ENCODE measurements at regions not wholly inside any gene's neighbourhood (a gene's known extent, or its start where the extent isn't known, plus 50 kb on each side); places are given as distances from the start of the nearest gene placed in this dataset.

DNA sequence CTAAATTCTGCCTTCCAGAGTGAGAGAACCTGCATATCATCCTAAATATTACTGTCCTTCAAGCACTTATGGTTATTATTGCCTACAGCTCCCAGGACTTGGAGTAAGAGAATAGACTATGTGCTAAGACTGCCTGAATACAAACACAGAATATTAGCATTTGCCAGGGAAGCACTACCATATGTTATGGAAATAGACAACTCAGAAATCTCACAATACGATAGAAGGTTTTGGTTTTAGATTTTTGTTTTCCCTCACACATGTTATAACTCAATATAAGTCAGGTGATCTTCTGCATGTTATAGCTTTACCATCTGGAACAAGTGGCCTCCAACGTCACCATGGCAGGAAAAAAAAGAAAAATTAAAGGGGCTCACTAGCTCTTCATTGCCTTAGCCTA is 413.9 kb downstream of the LRRIQ3 start:
- no CpG with 5 or more reads among the region's 2 CpGs for WGBS, 2 donors (ENCODE audit: extremely low coverage in 2 of 2, insufficient read length in 2 of 2, insufficient replicate concordance in 1 of 2)
- Histone ChIP-seq H2BK15ac (ENCODE audit: low read length) (no peak overlapping the region), H3K18ac (ENCODE audit: low read length) (no peak overlapping the region), H2AFZ (ENCODE audit: low read length) (no peak overlapping the region), H3K9ac (ENCODE audit: low read depth, low read length, poor library complexity) (no peak overlapping the region), H3K4ac (ENCODE audit: low read length) (no peak overlapping the region), H3K23ac (ENCODE audit: low read depth, low read length, poor library complexity) (no peak overlapping the region), H4K8ac (ENCODE audit: low read depth, low read length) (no peak overlapping the region), H2BK120ac (ENCODE audit: low read depth, low read length) (no peak overlapping the region), H3K4me1 (ENCODE audit: control insufficient read depth in 2 of 2, insufficient read depth in 1 of 2, low read depth in 1 of 2, low read length in 2 of 2) (peaks cover 0 to 3% of the 10 kb centered on the region in 2 donors), H3K79me1 (ENCODE audit: low read depth, low read length) (no peaks in the 10 kb centered on the region), H3K4me2 (ENCODE audit: insufficient read depth, low read length, poor library complexity, severe bottlenecking) (no peak overlapping the region), H3K27ac (replicated peaks; ENCODE audit: low read length) (no peak overlapping the region), H2BK5ac (ENCODE audit: low read length) (no peak overlapping the region), H2BK12ac (ENCODE audit: low read length) (no peak overlapping the region), H3K36me3 (replicated peaks in 1 of 2; ENCODE audit: control insufficient read depth in 2 of 2, insufficient read depth in 2 of 2, low read length in 2 of 2) (no peaks in the 10 kb centered on the region), H3K9me3 (replicated peaks in 1 of 2; ENCODE audit: control insufficient read depth in 2 of 2, insufficient read depth in 1 of 2, low read depth in 1 of 2, low read length in 2 of 2) (no peaks in the 10 kb centered on the region), H4K91ac (ENCODE audit: low read depth, low read length, poor library complexity) (no peak overlapping the region), H3K27me3 (ENCODE audit: control insufficient read depth in 3 of 3, insufficient read depth in 3 of 3, low read depth in 1 of 3, low read length in 3 of 3) (no peaks in the 10 kb centered on the region), H2AK5ac (ENCODE audit: low read depth, low read length) (no peak overlapping the region), H3K4me3 (ENCODE audit: low read length in 2 of 2) (no peak overlapping the region), H3K14ac (ENCODE audit: low read length) (no peak overlapping the region)
- DNase-seq (ENCODE audit: low spot score), result no peak

DNA sequence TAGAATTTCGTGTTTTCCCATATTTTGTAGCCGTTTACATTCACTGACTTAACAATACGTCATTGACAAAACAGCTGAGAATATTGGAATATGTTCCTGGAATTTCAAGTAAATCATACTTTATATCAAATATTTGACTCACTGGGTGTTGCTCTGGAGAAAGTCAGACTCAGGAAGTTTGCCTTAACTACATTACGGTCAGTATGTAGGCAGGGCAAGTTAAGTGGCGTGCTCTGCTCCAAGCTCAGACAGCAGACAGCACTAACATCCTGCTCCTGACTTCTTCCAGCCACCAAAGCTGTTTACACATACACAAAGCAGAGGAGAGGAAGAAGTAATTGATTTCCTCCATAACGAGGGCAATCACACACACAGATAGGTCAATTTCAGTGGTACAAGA is 414.6 kb downstream of the LRRIQ3 start:
- Histone ChIP-seq H2BK12ac (ENCODE audit: low read length) (no peak overlapping the region), H2AK5ac (ENCODE audit: low read depth, low read length) (no peak overlapping the region), H3K9me3 (replicated peaks in 1 of 2; ENCODE audit: control insufficient read depth in 2 of 2, insufficient read depth in 1 of 2, low read depth in 1 of 2, low read length in 2 of 2) (no peaks in the 10 kb centered on the region), H3K4me3 (ENCODE audit: low read length in 2 of 2) (no peak overlapping the region), H3K79me1 (ENCODE audit: low read depth, low read length) (no peaks in the 10 kb centered on the region), H3K27me3 (ENCODE audit: control insufficient read depth in 3 of 3, insufficient read depth in 3 of 3, low read depth in 1 of 3, low read length in 3 of 3) (no peaks in the 10 kb centered on the region), H4K8ac (ENCODE audit: low read depth, low read length) (no peak overlapping the region), H3K4me1 (ENCODE audit: control insufficient read depth in 2 of 2, insufficient read depth in 1 of 2, low read depth in 1 of 2, low read length in 2 of 2) (peaks cover 0 to 3% of the 10 kb centered on the region in 2 donors), H3K4ac (ENCODE audit: low read length) (no peak overlapping the region), H4K91ac (ENCODE audit: low read depth, low read length, poor library complexity) (no peak overlapping the region), H3K18ac (ENCODE audit: low read length) (no peak overlapping the region), H2BK15ac (ENCODE audit: low read length) (no peak overlapping the region), H2AFZ (ENCODE audit: low read length) (peak overlapping the region; percentile 36), H3K14ac (ENCODE audit: low read length) (no peak overlapping the region), H3K36me3 (replicated peaks in 1 of 2; ENCODE audit: control insufficient read depth in 2 of 2, insufficient read depth in 2 of 2, low read length in 2 of 2) (no peaks in the 10 kb centered on the region), H2BK5ac (ENCODE audit: low read length) (no peak overlapping the region), H3K4me2 (ENCODE audit: insufficient read depth, low read length, poor library complexity, severe bottlenecking) (no peak overlapping the region), H3K9ac (ENCODE audit: low read depth, low read length, poor library complexity) (no peak overlapping the region), H3K27ac (replicated peaks; ENCODE audit: low read length) (no peak overlapping the region), H3K23ac (ENCODE audit: low read depth, low read length, poor library complexity) (no peak overlapping the region), H2BK120ac (ENCODE audit: low read depth, low read length) (no peak overlapping the region)
- WGBS, 2 donors (ENCODE audit: extremely low coverage in 2 of 2, insufficient read length in 2 of 2, insufficient replicate concordance in 1 of 2), result no CpG with 5 or more reads among the region's 6 CpGs
- no peak for DNase-seq (ENCODE audit: low spot score)

DNA sequence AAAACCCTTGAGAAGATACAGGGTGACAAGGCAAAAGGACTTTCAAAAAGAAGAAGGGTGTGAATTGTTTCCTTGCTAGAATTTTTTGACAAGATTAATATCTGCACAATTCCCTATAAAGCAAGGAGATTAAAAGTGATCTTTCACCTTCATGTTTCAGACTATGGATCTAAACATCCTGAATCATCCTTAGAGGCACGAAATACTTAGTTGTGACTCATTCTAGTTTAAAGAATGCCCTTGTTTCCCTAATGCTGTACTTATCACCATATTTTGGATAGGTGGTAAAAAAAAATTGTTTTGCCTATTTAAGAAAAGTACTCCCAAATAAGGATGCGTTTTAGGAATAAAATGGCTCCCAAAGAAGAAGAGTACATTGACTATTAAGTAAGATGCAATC is 415.1 kb downstream of the LRRIQ3 start:
- DNase-seq (ENCODE audit: low spot score), result no peak
- Histone ChIP-seq H3K4me1 (ENCODE audit: control insufficient read depth in 2 of 2, insufficient read depth in 1 of 2, low read depth in 1 of 2, low read length in 2 of 2) (peaks cover 0 to 3% of the 10 kb centered on the region in 2 donors), H4K8ac (ENCODE audit: low read depth, low read length) (no peak overlapping the region), H3K4me2 (ENCODE audit: insufficient read depth, low read length, poor library complexity, severe bottlenecking) (no peak overlapping the region), H3K9me3 (replicated peaks in 1 of 2; ENCODE audit: control insufficient read depth in 2 of 2, insufficient read depth in 1 of 2, low read depth in 1 of 2, low read length in 2 of 2) (no peaks in the 10 kb centered on the region), H2BK5ac (ENCODE audit: low read length) (no peak overlapping the region), H2AK5ac (ENCODE audit: low read depth, low read length) (no peak overlapping the region), H3K18ac (ENCODE audit: low read length) (no peak overlapping the region), H3K23ac (ENCODE audit: low read depth, low read length, poor library complexity) (no peak overlapping the region), H3K27ac (replicated peaks; ENCODE audit: low read length) (no peak overlapping the region), H2BK12ac (ENCODE audit: low read length) (no peak overlapping the region), H3K9ac (ENCODE audit: low read depth, low read length, poor library complexity) (no peak overlapping the region), H4K91ac (ENCODE audit: low read depth, low read length, poor library complexity) (no peak overlapping the region), H3K14ac (ENCODE audit: low read length) (no peak overlapping the region), H3K79me1 (ENCODE audit: low read depth, low read length) (no peaks in the 10 kb centered on the region), H3K4ac (ENCODE audit: low read length) (no peak overlapping the region), H2AFZ (ENCODE audit: low read length) (no peak overlapping the region), H3K36me3 (replicated peaks in 1 of 2; ENCODE audit: control insufficient read depth in 2 of 2, insufficient read depth in 2 of 2, low read length in 2 of 2) (no peaks in the 10 kb centered on the region), H2BK15ac (ENCODE audit: low read length) (no peak overlapping the region), H3K27me3 (ENCODE audit: control insufficient read depth in 3 of 3, insufficient read depth in 3 of 3, low read depth in 1 of 3, low read length in 3 of 3) (no peaks in the 10 kb centered on the region), H3K4me3 (ENCODE audit: low read length in 2 of 2) (no peak overlapping the region), H2BK120ac (ENCODE audit: low read depth, low read length) (no peak overlapping the region)
- no CpG with 5 or more reads among the region's 2 CpGs for whole genome bisulfite sequencing, 2 donors (ENCODE audit: extremely low coverage in 2 of 2, insufficient read length in 2 of 2, insufficient replicate concordance in 1 of 2)

DNA sequence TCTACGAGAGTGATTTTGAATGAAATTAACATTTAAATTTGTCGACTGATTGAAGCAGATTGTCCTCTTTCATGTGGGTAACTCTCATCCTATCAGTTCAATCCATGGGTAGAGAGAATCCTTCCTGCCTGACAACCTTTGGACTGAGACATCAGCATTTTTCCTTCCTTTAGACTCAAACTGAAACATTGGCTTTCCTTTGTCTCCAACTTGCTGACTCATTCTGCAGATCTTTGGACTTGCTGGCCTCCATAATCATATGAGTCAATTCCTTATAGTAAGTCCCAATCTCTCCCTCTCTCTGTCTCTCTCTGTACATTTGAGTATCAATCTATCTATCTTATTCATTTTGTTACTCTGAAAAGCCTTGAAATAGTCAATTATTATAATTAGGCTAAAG is 416.7 kb downstream of the LRRIQ3 start:
- H3K27ac ChIP-seq (replicated peaks; ENCODE audit: low read length), result no peak overlapping the region

More for the DNA sequence above, 416.7 kb downstream of the LRRIQ3 start:
- Histone ChIP-seq H3K4me2 (ENCODE audit: insufficient read depth, low read length, poor library complexity, severe bottlenecking) (no peak overlapping the region), H2BK15ac (ENCODE audit: low read length) (no peak overlapping the region), H4K8ac (ENCODE audit: low read depth, low read length) (no peak overlapping the region), H2AK5ac (ENCODE audit: low read depth, low read length) (no peak overlapping the region), H2BK120ac (ENCODE audit: low read depth, low read length) (no peak overlapping the region), H3K9me3 (replicated peaks in 1 of 2; ENCODE audit: control insufficient read depth in 2 of 2, insufficient read depth in 1 of 2, low read depth in 1 of 2, low read length in 2 of 2) (no peaks in the 10 kb centered on the region), H3K4me1 (ENCODE audit: control insufficient read depth in 2 of 2, insufficient read depth in 1 of 2, low read depth in 1 of 2, low read length in 2 of 2) (peaks cover 0 to 3% of the 10 kb centered on the region in 2 donors), H3K36me3 (replicated peaks in 1 of 2; ENCODE audit: control insufficient read depth in 2 of 2, insufficient read depth in 2 of 2, low read length in 2 of 2) (no peaks in the 10 kb centered on the region), H4K91ac (ENCODE audit: low read depth, low read length, poor library complexity) (no peak overlapping the region), H3K18ac (ENCODE audit: low read length) (no peak overlapping the region), H2AFZ (ENCODE audit: low read length) (no peak overlapping the region), H3K27me3 (ENCODE audit: control insufficient read depth in 3 of 3, insufficient read depth in 3 of 3, low read depth in 1 of 3, low read length in 3 of 3) (no peaks in the 10 kb centered on the region), H2BK12ac (ENCODE audit: low read length) (no peak overlapping the region), H3K4me3 (ENCODE audit: low read length in 2 of 2) (no peak overlapping the region), H3K9ac (ENCODE audit: low read depth, low read length, poor library complexity) (no peak overlapping the region), H3K79me1 (ENCODE audit: low read depth, low read length) (no peaks in the 10 kb centered on the region), H3K4ac (ENCODE audit: low read length) (no peak overlapping the region), H3K23ac (ENCODE audit: low read depth, low read length, poor library complexity) (no peak overlapping the region), H2BK5ac (ENCODE audit: low read length) (no peak overlapping the region), H3K14ac (ENCODE audit: low read length) (no peak overlapping the region)
- DNase-seq (ENCODE audit: low spot score), result no peak
- no CpG with 5 or more reads among the region's 2 CpGs for WGBS, 2 donors (ENCODE audit: extremely low coverage in 2 of 2, insufficient read length in 2 of 2, insufficient replicate concordance in 1 of 2)
